PC-3 (cell line): ENCODE measurements at regions not wholly inside any gene's neighbourhood (a gene's known extent, or its start where the extent isn't known, plus 50 kb on each side); places are given as distances from the start of the nearest gene placed in this dataset.

ENCODE experiments used
- CTCF ChIP-seq: fragments of 300-600 bp; sonication (generic); conservative IDR thresholded peaks from 2 replicates; pipeline ENCODE4 v1.5.1; 2017; ENCODE audit warnings: antibody characterized with exemption, low read depth, mild to moderate bottlenecking, low read length
- EZH2phosphoT487 ChIP-seq: fragments of 300-600 bp; sonication (generic); IDR thresholded peaks from 2 replicates; pipeline ENCODE4 v1.6.1; 2018; ENCODE audit warnings: mild to moderate bottlenecking, antibody characterized with exemption, low read length, borderline replicate concordance

- TF ChIP-seq CTCF (no peak), EZH2phosphoT487 (no peak)
Measured at GRCh38 chr2:225097035-225097434, 54.8 kb upstream of the DOCK10 start.
